OCI-LY3 (cell line): ENCODE measurements at regions not wholly inside any gene's neighbourhood (a gene's known extent, or its start where the extent isn't known, plus 50 kb on each side); places are given as distances from the start of the nearest gene placed in this dataset.

ENCODE experiments used
- H2AFZ ChIP-seq: fragments of 200-600, 300-600 bp; shearing (Covaris generic); 2 replicates; pipeline ENCODE4 v1.6.0; 2014; ENCODE audit warnings: antibody characterized with exemption, low read depth, low read length
- H3K27ac ChIP-seq: fragments of 200-600, 300-600 bp; sonication (generic); 2 replicates; pipeline ENCODE4 v1.5.1; 2014; ENCODE audit warnings: mild to moderate bottlenecking, low read length, moderate library complexity, mixed read lengths
- H3K27me3 ChIP-seq: fragments of 200-600, 300-600 bp; sonication (generic); 2 replicates; pipeline ENCODE4 v1.6.1; 2014; ENCODE audit warnings: low read depth, low read length, mixed read lengths
- H3K36me3 ChIP-seq: fragments of 200-600, 300-600 bp; sonication (generic); replicated peaks from 2 replicates; pipeline ENCODE3; 2014; ENCODE audit warnings: low read depth, low read length, mixed read lengths
- H3K4me1 ChIP-seq: fragments of 300-600, 200-600 bp; sonication (generic); 2 replicates; pipeline ENCODE4 v1.6.1; 2014; ENCODE audit warnings: low read length, mixed read lengths
- H3K4me2 ChIP-seq: fragments of 200-600, 300-600 bp; sonication (generic); 2 replicates; pipeline ENCODE4 v1.6.1; 2014; ENCODE audit warnings: low read length, mixed read lengths
- H3K4me3 ChIP-seq: fragments of 300-600, 200-600 bp; sonication (generic); 2 replicates; pipeline ENCODE4 v1.5.1; 2014; ENCODE audit warnings: antibody characterized with exemption, mild to moderate bottlenecking, low read length, moderate library complexity
- H3K79me2 ChIP-seq: fragments of 300-600, 200-600 bp; shearing (Covaris generic); 2 replicates; pipeline ENCODE4 v1.6.1; 2014; ENCODE audit warnings: mild to moderate bottlenecking, low read length, mixed read lengths
- H3K9ac ChIP-seq: fragments of 300-600, 200-600 bp; shearing (Covaris generic); 2 replicates; pipeline ENCODE4 v1.6.0; 2014; ENCODE audit warnings: mild to moderate bottlenecking, low read length, moderate library complexity
- H3K9me3 ChIP-seq: fragments of 200-600, 300-600 bp; shearing (Covaris generic); 2 replicates; pipeline ENCODE4 v1.6.1; 2014; ENCODE audit warnings: low read length, mixed read lengths; ENCODE audit not compliant: insufficient read depth
- H4K20me1 ChIP-seq: fragments of 200-600, 300-600 bp; sonication (generic); 2 replicates; pipeline ENCODE4 v1.6.1; 2016; ENCODE audit warnings: low read length, mixed read lengths; ENCODE audit not compliant: insufficient read depth
- CTCF ChIP-seq: fragments of 200-600, 300-600 bp; sonication (generic); IDR thresholded peaks from 2 replicates; pipeline ENCODE4 v1.5.1; 2014; ENCODE audit warnings: antibody characterized with exemption, low read length, low read depth
- EZH2phosphoT487 ChIP-seq: fragments of 200-600 bp; shearing (Covaris generic); IDR thresholded peaks from 2 replicates; pipeline ENCODE4 v1.6.1; 2018; ENCODE audit warnings: antibody characterized with exemption, mixed run types, low read depth

GRCh38 chr9:8168916-8169438 lies 369.4 kb upstream of the DMAC1 start:
- Histone ChIP-seq H3K9me3 (no peaks in the 10 kb centered on the region), H4K20me1 (no peaks in the 10 kb centered on the region), H2AFZ (no peak overlapping the region), H3K79me2 (no peaks in the 10 kb centered on the region), H3K4me2 (no peak overlapping the region), H3K27ac (no peak overlapping the region), H3K36me3 (no peaks in the 10 kb centered on the region), H3K27me3 (no peaks in the 10 kb centered on the region), H3K9ac (no peak overlapping the region), H3K4me1 (no peaks in the 10 kb centered on the region), H3K4me3 (no peak overlapping the region)
- TF ChIP-seq EZH2phosphoT487 (no peak), CTCF (no peak)

DNA sequence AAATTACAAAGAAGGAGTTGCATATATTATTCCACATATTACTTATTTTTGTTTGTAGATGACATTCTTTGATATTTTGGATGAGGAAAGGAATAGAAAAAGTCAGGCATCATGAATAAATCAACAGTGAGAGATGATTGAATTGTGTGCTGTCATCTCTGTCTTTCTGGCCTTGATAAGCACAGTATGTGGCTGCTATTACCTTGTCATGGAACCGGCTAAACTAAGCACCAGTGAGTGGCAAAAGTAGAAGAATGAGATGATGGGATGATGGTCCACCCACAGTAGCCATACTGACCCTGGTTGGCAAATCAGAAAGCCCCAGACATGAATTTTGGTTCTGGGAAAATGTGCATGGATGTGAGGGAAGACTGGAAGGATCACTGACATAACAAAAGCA lies 361.2 kb upstream of the DMAC1 start:
- Histone ChIP-seq H3K27me3 (no peaks in the 10 kb centered on the region), H3K4me2 (no peak overlapping the region), H3K4me1 (no peaks in the 10 kb centered on the region), H3K9ac (no peak overlapping the region), H2AFZ (no peak overlapping the region), H3K36me3 (no peaks in the 10 kb centered on the region), H3K27ac (no peak overlapping the region), H4K20me1 (no peaks in the 10 kb centered on the region), H3K4me3 (no peak overlapping the region), H3K9me3 (no peaks in the 10 kb centered on the region), H3K79me2 (no peaks in the 10 kb centered on the region)
- TF ChIP-seq EZH2phosphoT487 (no peak), CTCF (no peak)

GRCh38 chr9:8158574-8158973 lies 359.0 kb upstream of the DMAC1 start:
- Histone ChIP-seq H3K36me3 (no peaks in the 10 kb centered on the region), H3K9ac (no peak overlapping the region), H3K4me1 (no peaks in the 10 kb centered on the region), H3K27ac (no peak overlapping the region), H3K79me2 (no peaks in the 10 kb centered on the region), H4K20me1 (no peaks in the 10 kb centered on the region), H3K9me3 (no peaks in the 10 kb centered on the region), H3K27me3 (no peaks in the 10 kb centered on the region), H3K4me2 (no peak overlapping the region), H3K4me3 (no peak overlapping the region), H2AFZ (no peak overlapping the region)
- TF ChIP-seq EZH2phosphoT487, result no peak
- no peak for TF ChIP-seq CTCF

GRCh38 chr9:8157683-8158324 lies 358.2 kb upstream of the DMAC1 start:
- Histone ChIP-seq H3K79me2 (no peaks in the 10 kb centered on the region), H2AFZ (no peak overlapping the region), H3K4me2 (no peak overlapping the region), H3K9ac (no peak overlapping the region), H3K36me3 (no peaks in the 10 kb centered on the region), H3K4me1 (no peaks in the 10 kb centered on the region), H3K9me3 (no peaks in the 10 kb centered on the region), H3K27me3 (no peaks in the 10 kb centered on the region), H4K20me1 (no peaks in the 10 kb centered on the region), H3K27ac (no peak overlapping the region), H3K4me3 (no peak overlapping the region)
- TF ChIP-seq CTCF (no peak), EZH2phosphoT487 (no peak)
